ENCODE measurements at regions not wholly inside any gene's neighbourhood (a gene's known extent, or its start where the extent isn't known, plus 50 kb on each side); places are given as distances from the start of the nearest gene placed in this dataset.

DNA sequence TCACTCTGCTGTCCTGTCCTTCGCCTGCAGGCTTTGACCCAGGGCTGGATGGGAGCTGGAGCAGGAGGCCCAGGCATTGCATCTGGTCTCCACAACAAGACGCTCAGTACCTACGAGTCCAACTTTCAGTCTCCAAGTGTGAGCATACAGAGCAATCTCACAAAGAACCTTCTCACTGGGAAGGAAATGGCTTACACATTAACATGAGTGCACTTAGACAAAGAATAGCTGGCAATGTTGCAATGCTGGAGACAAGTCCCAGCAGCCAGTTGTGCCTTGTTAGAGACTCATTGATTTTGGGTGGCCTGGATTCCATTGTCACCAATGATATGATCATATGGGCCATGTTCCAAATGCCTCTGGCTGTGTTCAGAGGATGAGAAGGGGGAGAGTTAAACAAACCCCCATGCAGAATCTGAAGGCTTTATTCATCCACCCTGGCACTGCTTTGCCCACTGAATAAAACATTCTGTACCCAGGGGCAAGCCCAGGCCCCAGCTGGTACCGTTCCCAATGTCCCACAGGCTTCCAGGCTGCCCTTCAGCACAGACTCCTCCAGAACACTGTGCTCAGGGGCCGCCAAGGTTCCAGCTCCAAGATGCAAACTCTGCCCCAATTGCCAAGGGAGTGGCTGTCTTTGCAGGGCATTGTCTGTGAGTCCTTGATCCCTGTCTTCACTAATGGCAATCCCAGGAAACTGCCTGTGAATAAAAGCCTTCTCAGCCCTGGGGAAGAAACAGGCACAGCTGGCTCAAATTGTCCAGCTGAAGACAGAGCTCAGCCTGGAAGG, 185.5 kb downstream of the HSD17B3 start:
- no peak for DNase-seq (ENCODE audit: low read depth)
- TF ChIP-seq, protein P1, sequence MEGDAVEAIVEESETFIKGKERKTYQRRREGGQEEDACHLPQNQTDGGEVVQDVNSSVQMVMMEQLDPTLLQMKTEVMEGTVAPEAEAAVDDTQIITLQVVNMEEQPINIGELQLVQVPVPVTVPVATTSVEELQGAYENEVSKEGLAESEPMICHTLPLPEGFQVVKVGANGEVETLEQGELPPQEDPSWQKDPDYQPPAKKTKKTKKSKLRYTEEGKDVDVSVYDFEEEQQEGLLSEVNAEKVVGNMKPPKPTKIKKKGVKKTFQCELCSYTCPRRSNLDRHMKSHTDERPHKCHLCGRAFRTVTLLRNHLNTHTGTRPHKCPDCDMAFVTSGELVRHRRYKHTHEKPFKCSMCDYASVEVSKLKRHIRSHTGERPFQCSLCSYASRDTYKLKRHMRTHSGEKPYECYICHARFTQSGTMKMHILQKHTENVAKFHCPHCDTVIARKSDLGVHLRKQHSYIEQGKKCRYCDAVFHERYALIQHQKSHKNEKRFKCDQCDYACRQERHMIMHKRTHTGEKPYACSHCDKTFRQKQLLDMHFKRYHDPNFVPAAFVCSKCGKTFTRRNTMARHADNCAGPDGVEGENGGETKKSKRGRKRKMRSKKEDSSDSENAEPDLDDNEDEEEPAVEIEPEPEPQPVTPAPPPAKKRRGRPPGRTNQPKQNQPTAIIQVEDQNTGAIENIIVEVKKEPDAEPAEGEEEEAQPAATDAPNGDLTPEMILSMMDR (IDR thresholded peaks at IDR 0.05; ENCODE audit: insufficient read depth, low read depth, low read length, missing control alignments): no peak
- no peak overlapping the region for H3K4me3 ChIP-seq (ENCODE audit: low read depth, low read length)

DNA sequence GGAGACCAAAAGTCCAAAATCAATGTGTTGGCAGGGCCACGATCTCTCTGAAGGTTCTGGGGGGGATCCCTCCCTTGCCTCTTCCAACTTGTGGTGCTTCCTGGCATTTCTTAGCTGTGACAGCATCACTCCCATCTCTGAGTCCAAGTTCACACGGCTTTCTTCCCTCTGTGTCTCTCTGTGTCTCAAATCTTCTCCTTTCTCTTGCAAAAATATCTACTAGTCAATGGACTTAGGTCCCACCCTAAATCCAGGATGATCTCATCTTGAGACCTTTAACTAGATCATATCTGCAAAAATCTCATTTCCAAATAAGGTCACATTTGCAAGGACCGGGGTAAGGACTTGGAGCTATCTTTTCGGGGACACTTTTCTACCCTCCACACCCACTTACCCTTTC, 186.1 kb downstream of the HSD17B3 start:
- no peak for DNase-seq (ENCODE audit: low read depth)
- TF ChIP-seq, protein P1 (IDR thresholded peaks at IDR 0.05; ENCODE audit: insufficient read depth, low read depth, low read length, missing control alignments): no peak
- H3K4me3 ChIP-seq (ENCODE audit: low read depth, low read length): no peak overlapping the region

DNA sequence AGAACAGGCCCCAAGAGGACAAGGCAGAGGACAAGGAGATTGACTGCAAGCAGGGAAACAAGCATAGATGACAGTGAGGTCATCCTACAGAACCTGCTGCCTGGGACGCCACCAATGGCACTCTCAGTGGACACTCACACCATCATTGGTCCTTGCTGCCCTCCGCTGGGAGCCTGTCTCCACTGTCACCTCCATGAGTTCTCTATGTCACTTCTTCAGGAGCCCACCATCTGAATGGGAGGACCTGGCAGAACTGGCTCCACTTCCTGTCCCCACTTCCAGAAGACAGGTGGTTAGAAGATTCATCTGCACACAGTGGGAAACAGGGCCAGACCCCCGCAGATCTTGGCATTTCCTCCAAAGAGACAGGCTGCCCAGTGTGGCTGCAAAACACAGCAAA, 188.9 kb downstream of the HSD17B3 start:
- TF ChIP-seq, protein P1 (IDR thresholded peaks at IDR 0.05; ENCODE audit: insufficient read depth, low read depth, low read length, missing control alignments): no peak

DNA sequence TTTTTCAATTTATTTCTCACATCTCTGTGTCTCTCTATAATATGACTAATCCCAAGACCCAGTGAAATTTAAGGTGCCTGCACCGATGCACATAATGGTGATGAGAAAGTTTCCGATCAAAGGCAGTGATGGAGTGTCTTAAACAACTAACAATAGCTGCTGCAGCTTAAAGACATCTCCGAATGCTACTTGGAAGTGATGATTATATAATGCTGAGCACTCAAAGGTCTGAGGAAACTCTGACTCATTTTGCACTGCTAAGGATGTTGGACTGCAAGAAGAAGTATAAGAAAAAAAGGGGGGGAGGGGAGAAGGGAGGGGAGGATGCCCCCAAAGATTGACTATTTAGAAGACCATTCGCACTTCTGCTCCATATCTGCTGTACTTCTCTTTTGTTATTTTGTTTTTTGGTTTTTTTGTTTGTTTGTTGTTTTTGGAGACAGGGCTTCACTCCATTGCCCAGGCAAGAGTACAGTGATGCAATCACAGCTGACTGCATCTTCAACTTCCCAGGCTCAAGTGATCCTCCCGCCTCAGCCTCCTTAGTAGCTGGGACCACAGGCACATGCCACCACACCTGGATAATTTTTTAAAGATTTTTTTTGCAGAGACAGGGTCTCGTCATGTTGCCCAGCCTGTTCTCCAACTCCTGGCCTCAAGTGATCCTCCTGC, 192.2 kb downstream of the HSD17B3 start:
- DNase-seq (ENCODE audit: low read depth): no peak
- TF ChIP-seq, protein P1 (IDR thresholded peaks at IDR 0.05; ENCODE audit: insufficient read depth, low read depth, low read length, missing control alignments): no peak
- no peak overlapping the region for H3K4me3 ChIP-seq (ENCODE audit: low read depth, low read length)

More for the DNA sequence above, 188.9 kb downstream of the HSD17B3 start:
- DNase-seq (ENCODE audit: low read depth): no peak
- no peak overlapping the region for H3K4me3 ChIP-seq (ENCODE audit: low read depth, low read length)

DNA sequence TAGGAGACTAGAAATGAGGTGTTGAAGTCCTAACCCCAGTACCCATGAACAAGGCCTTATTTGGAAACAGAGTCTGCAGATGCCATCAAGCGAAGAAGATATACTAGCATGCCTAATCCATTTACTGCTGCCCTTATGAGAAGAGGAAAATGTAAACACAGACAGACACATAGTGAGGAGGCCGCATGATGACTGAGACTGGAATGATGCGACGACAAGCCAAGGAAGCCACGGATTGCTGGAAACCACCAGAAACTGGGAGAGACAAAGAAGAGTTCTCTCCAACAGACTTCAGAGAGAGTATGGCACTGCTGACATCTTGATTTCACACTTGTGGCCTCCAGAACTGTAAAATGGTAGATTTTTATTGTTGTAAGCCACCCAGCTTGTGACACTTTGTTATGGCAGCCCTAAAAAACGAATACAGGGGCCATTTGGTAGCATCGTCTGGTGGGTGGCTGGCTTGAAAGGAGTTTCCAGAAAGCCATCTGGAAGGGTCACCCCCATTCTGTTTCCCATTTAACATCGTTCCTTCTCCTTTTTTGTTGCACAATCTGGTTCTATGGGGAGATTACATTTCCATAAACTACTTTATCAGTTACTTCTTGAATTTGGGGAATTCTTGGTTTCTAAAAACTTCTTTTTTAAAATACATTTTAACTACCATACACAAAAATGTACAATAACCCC, 193.1 kb downstream of the HSD17B3 start:
- TF ChIP-seq, protein P1 (IDR thresholded peaks at IDR 0.05; ENCODE audit: insufficient read depth, low read depth, low read length, missing control alignments): no peak
- no peak for DNase-seq (ENCODE audit: low read depth)
- H3K4me3 ChIP-seq (ENCODE audit: low read depth, low read length): no peak overlapping the region

DNA sequence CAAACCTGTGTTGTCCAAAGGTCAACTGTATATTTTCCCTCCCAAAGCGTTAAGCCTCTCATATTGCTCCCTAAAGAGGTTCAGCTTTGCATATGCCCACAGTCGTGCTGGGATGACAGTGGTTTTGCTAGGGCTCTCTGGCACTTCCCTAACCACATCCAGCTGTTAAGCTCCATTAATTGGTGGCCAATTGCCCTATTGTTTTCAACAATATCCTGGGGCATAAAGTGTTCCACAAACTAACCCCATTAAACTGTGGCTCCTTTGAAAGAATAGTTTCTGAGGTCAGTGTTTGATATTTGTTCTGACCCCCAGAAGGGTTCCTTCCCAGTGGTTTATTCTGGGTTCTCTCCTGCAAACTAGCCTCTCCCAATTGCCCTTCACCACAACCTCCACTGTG, 194.5 kb downstream of the HSD17B3 start:
- no peak overlapping the region for H3K4me3 ChIP-seq (ENCODE audit: low read depth, low read length)
- no peak for DNase-seq (ENCODE audit: low read depth)
- TF ChIP-seq, protein P1 (IDR thresholded peaks at IDR 0.05; ENCODE audit: insufficient read depth, low read depth, low read length, missing control alignments): no peak
